HEK293 (cell line): ENCODE measurements at regions not wholly inside any gene's neighbourhood (a gene's known extent, or its start where the extent isn't known, plus 50 kb on each side); places are given as distances from the start of the nearest gene placed in this dataset.

Experiments
- CTCF ChIA-PET: fragments of 350-600 bp; formaldehyde crosslinking; extraction: SDS; loops from one replicate; lab custom pipeline; 2021; ENCODE audit warnings: antibody characterized with exemption; lab: Yijun Ruan, JAX
- POLR2A ChIA-PET: fragments of 300-600 bp; formaldehyde crosslinking; extraction: SDS; loops from one replicate; lab custom pipeline; 2020; ENCODE audit warnings: antibody characterized with exemption, inconsistent platforms; lab: Yijun Ruan, JAX
- H3K27ac ChIP-seq: fragments of 200-500 bp; sonication (Bioruptor generic); 2 replicates; pipeline ENCODE4 v1.5.1; 2014; ENCODE audit warnings: low read depth, low read length, control low read depth, inconsistent platforms; ENCODE audit errors: extremely low read depth
- H3K36me3 ChIP-seq, 2 experiments: fragments of 200-500 bp in 1 of 2; sonication (Bioruptor generic) in 1 of 2; 1 replicate in 1 of 2; 2 replicates in 1 of 2; pipeline ENCODE4 v1.5.1; 2014 to 2017; ENCODE audit warnings: inconsistent platforms in 2 of 2, low read length in 2 of 2; ENCODE audit not compliant: control insufficient read depth in 2 of 2, insufficient read depth in 1 of 2
- H3K4me1 ChIP-seq: fragments of 200-500 bp; sonication (Bioruptor generic); 2 replicates; pipeline ENCODE4 v1.5.1; 2014; ENCODE audit warnings: mild to moderate bottlenecking, low read length, inconsistent platforms; ENCODE audit not compliant: control insufficient read depth, insufficient read depth
- H3K4me3 ChIP-seq: 2 replicates; pipeline ENCODE4 v1.5.1; 2011; ENCODE audit warnings: low read depth, mild to moderate bottlenecking, control low read depth, low read length, moderate library complexity
- H3K9me3 ChIP-seq: fragments of 200-500 bp; sonication (Bioruptor generic); 2 replicates; pipeline ENCODE4 v1.5.1; 2014; ENCODE audit warnings: low read depth, low read length, inconsistent platforms; ENCODE audit not compliant: control insufficient read depth, insufficient read depth
- BCL11A ChIP-seq: fragments of 450-650 bp; formaldehyde crosslinking; IDR thresholded peaks from 2 replicates; pipeline ENCODE4 v1.5.1; 2016; ENCODE audit warnings: low read depth, missing biosample characterization, missing genetic modification characterization
- BCL11B ChIP-seq: fragments of 450-650 bp; formaldehyde crosslinking; IDR thresholded peaks from 2 replicates; pipeline ENCODE4 v1.5.1; 2016; ENCODE audit warnings: low read depth, missing biosample characterization, missing genetic modification characterization
- PRDM6 ChIP-seq: fragments of 450-650 bp; formaldehyde crosslinking; IDR thresholded peaks from 2 replicates; pipeline ENCODE4 v1.5.1; 2017; ENCODE audit warnings: missing biosample characterization, missing genetic modification characterization
- ZNF16 ChIP-seq: fragments of 450-650 bp; formaldehyde crosslinking; IDR thresholded peaks from 2 replicates; pipeline ENCODE4 v1.5.1; 2016; ENCODE audit warnings: low read depth, missing biosample characterization, missing genetic modification characterization
- ZNF174 ChIP-seq: fragments of 450-650 bp; formaldehyde crosslinking; IDR thresholded peaks from 2 replicates; pipeline ENCODE4 v1.5.0; 2017; ENCODE audit warnings: missing biosample characterization, mild to moderate bottlenecking, missing genetic modification characterization
- ZNF341 ChIP-seq: fragments of 450-650 bp; formaldehyde crosslinking; IDR thresholded peaks from 2 replicates; pipeline ENCODE4; 2016; ENCODE audit warnings: low read depth, missing biosample characterization, missing genetic modification characterization
- ZNF423 ChIP-seq: fragments of 450-650 bp; formaldehyde crosslinking; IDR thresholded peaks from 2 replicates; pipeline ENCODE4 v1.5.1; 2016; ENCODE audit warnings: missing biosample characterization, missing genetic modification characterization
- ZNF426 ChIP-seq: fragments of 450-650 bp; formaldehyde crosslinking; IDR thresholded peaks from 2 replicates; pipeline ENCODE4 v1.5.1; 2017; ENCODE audit warnings: missing biosample characterization, missing genetic modification characterization, mild to moderate bottlenecking, inconsistent platforms, moderate library complexity
- ZNF514 ChIP-seq: fragments of 450-650 bp; formaldehyde crosslinking; IDR thresholded peaks from 2 replicates; pipeline ENCODE4 v1.5.1; 2016; ENCODE audit warnings: missing biosample characterization, missing genetic modification characterization
- ZNF701 ChIP-seq: fragments of 450-650 bp; formaldehyde crosslinking; IDR thresholded peaks from 2 replicates; pipeline ENCODE4 v1.5.1; 2016; ENCODE audit warnings: missing biosample characterization, missing genetic modification characterization
- ZNF768 ChIP-seq: fragments of 450-650 bp; formaldehyde crosslinking; IDR thresholded peaks from 2 replicates; pipeline ENCODE4 v1.5.1; 2018; ENCODE audit warnings: missing biosample characterization, mild to moderate bottlenecking, missing genetic modification characterization
- TF ChIP-seq, protein P1 (sequence below): fragments of 450-650 bp; formaldehyde crosslinking; IDR thresholded peaks from 2 replicates; pipeline ENCODE4 v1.5.1; 2017; ENCODE audit warnings: missing biosample characterization, missing genetic modification characterization
- TF ChIP-seq, protein P2 (sequence below): fragments of 450-650 bp; formaldehyde crosslinking; IDR thresholded peaks from 2 replicates; pipeline ENCODE4 v1.5.1; 2016; ENCODE audit warnings: missing biosample characterization, missing genetic modification characterization
- TF ChIP-seq, protein P3 (sequence below): fragments of 450-650 bp; formaldehyde crosslinking; IDR thresholded peaks from 2 replicates; pipeline ENCODE4 v1.5.1; 2016; ENCODE audit warnings: missing biosample characterization, missing genetic modification characterization

GRCh38 chr3:54033761-54034160 lies 88.6 kb upstream of the CACNA2D3 start:
- no peak overlapping the region for H3K4me3 ChIP-seq
- no peak for TF ChIP-seq ZNF701 (tag by site-specific recombination)
- TF ChIP-seq PRDM6: no peak
- TF ChIP-seq ZNF16 (tag by site-specific recombination): no peak
- TF ChIP-seq, protein P1, sequence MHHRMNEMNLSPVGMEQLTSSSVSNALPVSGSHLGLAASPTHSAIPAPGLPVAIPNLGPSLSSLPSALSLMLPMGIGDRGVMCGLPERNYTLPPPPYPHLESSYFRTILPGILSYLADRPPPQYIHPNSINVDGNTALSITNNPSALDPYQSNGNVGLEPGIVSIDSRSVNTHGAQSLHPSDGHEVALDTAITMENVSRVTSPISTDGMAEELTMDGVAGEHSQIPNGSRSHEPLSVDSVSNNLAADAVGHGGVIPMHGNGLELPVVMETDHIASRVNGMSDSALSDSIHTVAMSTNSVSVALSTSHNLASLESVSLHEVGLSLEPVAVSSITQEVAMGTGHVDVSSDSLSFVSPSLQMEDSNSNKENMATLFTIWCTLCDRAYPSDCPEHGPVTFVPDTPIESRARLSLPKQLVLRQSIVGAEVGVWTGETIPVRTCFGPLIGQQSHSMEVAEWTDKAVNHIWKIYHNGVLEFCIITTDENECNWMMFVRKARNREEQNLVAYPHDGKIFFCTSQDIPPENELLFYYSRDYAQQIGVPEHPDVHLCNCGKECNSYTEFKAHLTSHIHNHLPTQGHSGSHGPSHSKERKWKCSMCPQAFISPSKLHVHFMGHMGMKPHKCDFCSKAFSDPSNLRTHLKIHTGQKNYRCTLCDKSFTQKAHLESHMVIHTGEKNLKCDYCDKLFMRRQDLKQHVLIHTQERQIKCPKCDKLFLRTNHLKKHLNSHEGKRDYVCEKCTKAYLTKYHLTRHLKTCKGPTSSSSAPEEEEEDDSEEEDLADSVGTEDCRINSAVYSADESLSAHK (tag by site-specific recombination): no peak
- no peak for TF ChIP-seq ZNF768
- TF ChIP-seq, protein P2, sequence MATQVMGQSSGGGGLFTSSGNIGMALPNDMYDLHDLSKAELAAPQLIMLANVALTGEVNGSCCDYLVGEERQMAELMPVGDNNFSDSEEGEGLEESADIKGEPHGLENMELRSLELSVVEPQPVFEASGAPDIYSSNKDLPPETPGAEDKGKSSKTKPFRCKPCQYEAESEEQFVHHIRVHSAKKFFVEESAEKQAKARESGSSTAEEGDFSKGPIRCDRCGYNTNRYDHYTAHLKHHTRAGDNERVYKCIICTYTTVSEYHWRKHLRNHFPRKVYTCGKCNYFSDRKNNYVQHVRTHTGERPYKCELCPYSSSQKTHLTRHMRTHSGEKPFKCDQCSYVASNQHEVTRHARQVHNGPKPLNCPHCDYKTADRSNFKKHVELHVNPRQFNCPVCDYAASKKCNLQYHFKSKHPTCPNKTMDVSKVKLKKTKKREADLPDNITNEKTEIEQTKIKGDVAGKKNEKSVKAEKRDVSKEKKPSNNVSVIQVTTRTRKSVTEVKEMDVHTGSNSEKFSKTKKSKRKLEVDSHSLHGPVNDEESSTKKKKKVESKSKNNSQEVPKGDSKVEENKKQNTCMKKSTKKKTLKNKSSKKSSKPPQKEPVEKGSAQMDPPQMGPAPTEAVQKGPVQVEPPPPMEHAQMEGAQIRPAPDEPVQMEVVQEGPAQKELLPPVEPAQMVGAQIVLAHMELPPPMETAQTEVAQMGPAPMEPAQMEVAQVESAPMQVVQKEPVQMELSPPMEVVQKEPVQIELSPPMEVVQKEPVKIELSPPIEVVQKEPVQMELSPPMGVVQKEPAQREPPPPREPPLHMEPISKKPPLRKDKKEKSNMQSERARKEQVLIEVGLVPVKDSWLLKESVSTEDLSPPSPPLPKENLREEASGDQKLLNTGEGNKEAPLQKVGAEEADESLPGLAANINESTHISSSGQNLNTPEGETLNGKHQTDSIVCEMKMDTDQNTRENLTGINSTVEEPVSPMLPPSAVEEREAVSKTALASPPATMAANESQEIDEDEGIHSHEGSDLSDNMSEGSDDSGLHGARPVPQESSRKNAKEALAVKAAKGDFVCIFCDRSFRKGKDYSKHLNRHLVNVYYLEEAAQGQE (tag by site-specific recombination): no peak
- TF ChIP-seq, protein P3, sequence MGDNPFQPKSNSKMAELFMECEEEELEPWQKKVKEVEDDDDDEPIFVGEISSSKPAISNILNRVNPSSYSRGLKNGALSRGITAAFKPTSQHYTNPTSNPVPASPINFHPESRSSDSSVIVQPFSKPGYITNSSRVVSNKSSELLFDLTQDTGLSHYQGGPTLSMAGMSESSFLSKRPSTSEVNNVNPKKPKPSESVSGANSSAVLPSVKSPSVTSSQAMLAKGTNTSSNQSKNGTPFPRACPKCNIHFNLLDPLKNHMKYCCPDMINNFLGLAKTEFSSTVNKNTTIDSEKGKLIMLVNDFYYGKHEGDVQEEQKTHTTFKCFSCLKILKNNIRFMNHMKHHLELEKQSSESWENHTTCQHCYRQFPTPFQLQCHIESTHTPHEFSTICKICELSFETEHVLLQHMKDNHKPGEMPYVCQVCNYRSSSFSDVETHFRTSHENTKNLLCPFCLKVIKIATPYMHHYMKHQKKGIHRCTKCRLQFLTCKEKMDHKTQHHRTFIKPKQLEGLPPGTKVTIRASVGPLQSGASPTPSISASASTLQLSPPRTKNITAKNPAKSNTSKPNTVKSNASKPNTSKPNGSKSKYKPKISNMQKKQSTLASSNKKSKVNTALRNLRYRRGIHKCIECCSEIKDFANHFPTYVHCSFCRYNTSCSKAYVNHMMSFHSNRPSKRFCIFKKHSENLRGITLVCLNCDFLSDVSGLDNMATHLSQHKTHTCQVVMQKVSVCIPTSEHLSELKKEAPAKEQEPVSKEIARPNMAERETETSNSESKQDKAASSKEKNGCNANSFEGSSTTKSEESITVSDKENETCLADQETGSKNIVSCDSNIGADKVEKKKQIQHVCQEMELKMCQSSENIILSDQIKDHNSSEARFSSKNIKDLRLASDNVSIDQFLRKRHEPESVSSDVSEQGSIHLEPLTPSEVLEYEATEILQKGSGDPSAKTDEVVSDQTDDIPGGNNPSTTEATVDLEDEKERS (tag by site-specific recombination): no peak
- ChIA-PET CTCF (no interaction called here), POLR2A (no interaction called here)
- H3K27ac ChIP-seq: no peak overlapping the region
- H3K36me3 ChIP-seq: peaks cover 0 to 2% of the 10 kb centered on the region in 2 experiments; a peak in 1 of 3 replicates
- no peaks in the 10 kb centered on the region for H3K4me1 ChIP-seq
- H3K9me3 ChIP-seq: no peaks in the 10 kb centered on the region

DNA sequence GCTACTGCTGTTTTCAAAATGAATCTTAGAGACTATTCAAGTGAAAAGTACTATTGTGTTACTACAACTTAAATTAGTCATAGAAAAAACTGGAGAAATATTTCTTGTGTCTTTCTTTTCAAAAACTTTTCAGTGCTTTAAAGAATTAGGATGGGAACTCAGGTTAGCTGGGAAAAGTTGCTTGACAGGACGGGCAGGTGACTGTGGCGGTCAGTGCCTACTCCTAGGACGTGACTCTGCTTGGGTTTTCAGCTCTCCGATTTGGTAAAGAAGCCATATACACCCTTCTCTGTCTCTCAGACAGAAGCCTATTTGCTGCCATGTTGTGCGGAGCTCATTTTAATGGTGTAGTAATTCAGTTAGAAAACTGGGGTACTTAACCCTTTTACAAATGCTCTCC lies 89.8 kb upstream of the CACNA2D3 start:
- no peaks in the 10 kb centered on the region for H3K9me3 ChIP-seq
- ChIA-PET CTCF (no interaction called here), POLR2A (no interaction called here)
- no peak overlapping the region for H3K4me3 ChIP-seq
- TF ChIP-seq ZNF426 (tag by site-specific recombination) (no peak), BCL11B (tag by site-specific recombination) (no peak), ZNF514 (tag by site-specific recombination) (no peak), ZNF341 (tag by site-specific recombination) (no peak), BCL11A (no peak), ZNF174 (tag by site-specific recombination) (no peak), ZNF423 (no peak)
- H3K36me3 ChIP-seq: peaks cover 0 to 3% of the 10 kb centered on the region in 2 experiments; a peak in 1 of 3 replicates
- no peaks in the 10 kb centered on the region for H3K4me1 ChIP-seq
- H3K27ac ChIP-seq: no peak overlapping the region
